Hematopoietic multipotent progenitor cell treated with erythropoietin and hydrocortisone succinate and interleukin-3 and kit ligand, for 17 days (in vitro differentiated cells): ENCODE measurements at regions not wholly inside any gene's neighbourhood (a gene's known extent, or its start where the extent isn't known, plus 50 kb on each side); places are given as distances from the start of the nearest gene placed in this dataset.

Source experiments
- DNase-seq: peaks from one replicate; pipeline ENCODE4 v3.0.0-alpha.2; 2015; ENCODE audit warnings: low spot score

GRCh38 chr6:92634561-92634960, 784.8 kb downstream of the EPHA7 start:
- no peak for DNase-seq

DNA sequence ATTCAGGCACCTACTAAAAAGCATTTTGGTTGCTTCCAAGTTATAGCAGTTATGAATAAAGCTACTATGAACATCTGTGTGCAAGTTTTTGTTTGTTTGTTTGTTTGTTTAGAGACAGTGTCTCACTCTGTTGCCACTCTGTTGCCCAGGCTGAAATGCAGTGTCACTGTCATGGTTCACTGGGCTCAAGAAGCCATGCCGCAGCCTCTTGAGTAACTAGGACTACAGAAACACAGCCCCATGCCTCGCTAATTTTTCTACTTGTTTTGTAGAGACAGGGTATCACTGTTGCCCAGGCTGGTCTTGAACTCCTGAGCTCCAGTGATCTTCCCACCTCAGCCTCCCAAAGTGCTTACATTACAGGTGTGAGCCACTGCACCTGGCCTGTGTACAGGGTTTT, 795.9 kb downstream of the EPHA7 start:
- DNase-seq: no peak

GRCh38 chr6:92617721-92618120, 801.6 kb downstream of the EPHA7 start:
- DNase-seq: no peak

DNA sequence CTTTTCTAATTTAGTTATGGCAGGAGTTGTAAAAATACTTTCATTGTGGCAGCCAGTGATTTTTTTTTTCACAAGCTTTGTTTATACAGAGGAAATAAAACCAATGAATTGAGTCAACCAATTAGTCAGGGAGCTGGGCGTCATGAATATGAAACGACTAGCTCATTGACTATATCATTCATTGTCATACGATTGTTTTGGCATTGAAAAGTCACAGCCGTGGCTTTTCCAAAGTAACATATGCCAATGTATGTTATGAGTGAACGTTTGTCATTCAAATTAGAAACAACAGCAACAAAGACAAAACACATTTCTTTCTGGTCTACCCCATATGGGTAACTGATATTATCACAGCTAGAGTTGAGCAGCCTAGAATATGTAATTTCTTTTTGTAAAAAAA, 810.6 kb downstream of the EPHA7 start:
- no peak for DNase-seq

- no peak for DNase-seq
These were observed 826.2 kb downstream of the EPHA7 start for GRCh38 chr6:92593201-92593600.

GRCh38 chr6:92589996-92590395, 829.4 kb downstream of the EPHA7 start:
- DNase-seq: no peak

DNA sequence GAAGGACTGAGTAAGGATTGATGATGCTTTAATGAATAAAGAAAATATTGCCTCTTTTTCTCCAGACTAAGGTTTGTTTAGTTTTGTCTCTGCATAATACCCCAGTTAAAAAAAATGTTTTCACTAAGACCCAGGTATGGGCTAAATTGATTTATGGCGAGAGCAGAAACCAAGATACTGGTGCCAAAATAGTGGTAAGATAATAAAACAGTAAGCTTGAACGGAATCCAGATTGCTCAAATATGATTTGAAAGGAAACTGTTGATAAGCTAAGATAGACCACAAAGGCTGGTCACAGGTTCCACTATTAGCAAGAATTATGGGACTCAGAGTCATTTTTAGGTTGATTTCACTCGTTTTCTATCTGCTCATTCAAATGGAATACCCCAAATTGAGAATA, 831.2 kb downstream of the EPHA7 start:
- no peak for DNase-seq

DNA sequence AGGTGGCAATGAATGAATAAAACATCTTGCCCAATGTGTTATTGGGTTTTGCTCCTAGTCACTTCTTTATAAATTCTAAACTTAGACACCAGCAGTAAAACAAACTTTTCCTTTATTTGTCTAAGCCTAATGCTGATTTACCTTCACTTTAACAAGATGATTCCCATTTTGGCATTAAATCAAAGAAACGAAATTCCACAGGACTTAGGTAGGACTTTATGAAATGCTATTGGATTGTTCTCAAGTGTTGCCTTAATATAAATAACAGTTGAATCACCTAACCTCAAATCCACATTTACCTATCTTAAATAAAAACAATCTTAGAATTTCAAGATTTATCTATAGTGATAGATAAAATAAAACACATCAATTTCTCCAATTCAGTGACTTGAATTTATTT, 831.8 kb downstream of the EPHA7 start:
- no peak for DNase-seq

GRCh38 chr6:92586236-92586977, 833.0 kb downstream of the EPHA7 start:
- DNase-seq: no peak

DNA sequence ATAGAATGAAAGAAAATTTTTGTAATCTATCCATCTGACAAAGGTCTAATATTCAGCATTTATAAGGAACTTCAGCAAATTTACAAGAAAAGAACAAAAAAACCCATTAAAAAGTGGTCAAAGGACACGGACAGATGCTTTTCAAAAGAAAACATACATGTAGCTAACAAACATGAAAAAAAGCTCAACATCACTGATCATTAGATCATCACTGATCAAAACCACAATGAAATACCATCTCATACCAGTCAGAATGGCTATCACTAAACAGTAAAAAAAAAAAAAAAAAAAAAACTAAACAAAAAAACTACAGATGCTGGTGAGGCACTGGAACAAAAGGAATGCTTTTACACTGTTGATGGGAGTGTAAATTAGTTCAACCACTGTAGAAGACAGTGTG, 837.1 kb downstream of the EPHA7 start:
- no peak for DNase-seq

GRCh38 chr6:92577077-92577719, 842.2 kb downstream of the EPHA7 start:
- DNase-seq: no peak

- DNase-seq: no peak
These were observed 850.8 kb downstream of the EPHA7 start for GRCh38 chr6:92568541-92568940.

GRCh38 chr6:92566632-92567031, 852.7 kb downstream of the EPHA7 start:
- DNase-seq: no peak

DNA sequence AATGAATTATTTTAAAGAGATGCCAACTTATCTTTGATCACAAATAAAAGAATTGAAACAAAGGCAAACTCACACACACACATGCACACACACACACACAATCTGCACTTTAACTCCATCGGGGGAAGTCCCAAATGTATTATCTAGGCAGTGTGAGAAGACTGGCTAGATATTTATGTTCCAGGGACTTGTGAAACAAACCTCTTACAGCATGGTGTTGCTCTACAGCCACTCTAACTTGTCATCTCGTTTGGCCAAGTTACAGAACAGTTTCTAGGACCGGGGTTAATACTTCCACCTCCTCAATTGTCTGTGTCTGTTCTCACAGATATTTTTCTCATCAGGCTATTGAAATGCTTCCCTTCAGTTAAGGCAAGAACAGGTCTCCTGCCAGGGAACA, 855.0 kb downstream of the EPHA7 start:
- DNase-seq: no peak

DNA sequence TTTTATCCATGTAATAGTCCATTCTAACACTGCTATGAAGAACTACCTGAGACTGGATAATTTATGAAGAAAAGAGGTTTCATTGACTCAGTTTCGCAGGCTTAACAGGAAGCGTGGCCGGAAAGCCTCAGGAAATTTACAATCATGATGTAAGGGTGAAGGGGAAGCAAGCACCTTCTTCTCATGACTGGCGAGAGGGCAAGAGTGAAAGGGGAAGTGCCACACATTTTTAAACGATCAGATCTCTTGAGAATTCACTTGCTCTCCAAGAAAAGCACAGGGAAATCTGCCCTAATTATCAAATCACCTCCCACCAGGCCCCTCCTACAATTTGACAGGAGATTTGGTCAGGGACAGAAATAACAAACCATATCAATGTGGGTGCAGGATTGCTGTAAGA, 859.7 kb downstream of the EPHA7 start:
- no peak for DNase-seq

- DNase-seq: no peak
These were observed 860.4 kb downstream of the EPHA7 start for GRCh38 chr6:92559003-92559402.

GRCh38 chr6:92550501-92550900, 868.9 kb downstream of the EPHA7 start:
- DNase-seq: no peak

DNA sequence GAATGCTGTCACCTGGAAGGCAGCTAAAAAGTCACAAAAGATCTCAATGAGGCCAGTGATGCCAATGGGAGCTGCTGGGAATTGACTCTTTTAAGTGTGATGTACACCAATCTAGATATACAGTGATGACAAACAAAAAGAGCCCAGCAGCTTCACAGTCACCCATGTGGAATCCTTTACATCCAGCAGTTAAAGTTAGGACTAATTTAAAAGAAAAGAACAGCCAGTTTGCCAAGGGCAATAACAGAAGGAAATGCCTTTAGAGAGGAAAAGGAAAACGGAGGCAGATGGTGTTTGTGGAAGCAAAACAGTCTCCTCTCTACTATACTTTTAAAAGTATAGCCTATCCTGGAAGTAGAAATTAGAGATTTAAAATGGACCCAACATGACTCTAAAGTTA, 873.5 kb downstream of the EPHA7 start:
- no peak for DNase-seq

DNA sequence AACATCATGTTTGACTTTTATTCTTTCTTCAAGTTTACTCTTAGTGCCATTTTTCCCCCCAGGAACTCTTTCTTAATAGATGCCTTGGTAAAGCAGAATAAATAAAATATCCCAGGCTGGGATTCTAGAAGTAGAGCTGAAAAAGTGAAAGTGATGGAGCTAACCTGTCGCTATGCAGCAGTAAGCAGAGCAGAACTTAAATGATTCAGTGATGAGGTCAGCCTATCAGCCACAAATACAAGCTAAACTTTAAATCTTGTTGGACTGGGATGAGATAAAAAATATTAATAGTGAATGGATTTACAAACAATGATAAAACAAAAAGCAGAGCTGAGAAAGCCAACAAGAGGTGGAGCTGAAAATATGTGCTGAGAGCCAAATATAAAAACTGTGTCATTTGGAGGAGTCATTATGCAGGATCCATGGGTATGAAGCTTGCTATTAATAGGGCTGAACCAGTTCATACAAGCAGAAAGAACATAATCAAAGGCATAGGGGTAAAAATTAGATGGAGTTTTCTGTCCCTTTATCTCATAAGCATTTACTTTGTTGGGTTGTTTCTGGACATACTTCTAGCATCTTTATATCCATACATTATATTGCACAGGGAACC, 877.8 kb downstream of the EPHA7 start:
- DNase-seq: no peak

DNA sequence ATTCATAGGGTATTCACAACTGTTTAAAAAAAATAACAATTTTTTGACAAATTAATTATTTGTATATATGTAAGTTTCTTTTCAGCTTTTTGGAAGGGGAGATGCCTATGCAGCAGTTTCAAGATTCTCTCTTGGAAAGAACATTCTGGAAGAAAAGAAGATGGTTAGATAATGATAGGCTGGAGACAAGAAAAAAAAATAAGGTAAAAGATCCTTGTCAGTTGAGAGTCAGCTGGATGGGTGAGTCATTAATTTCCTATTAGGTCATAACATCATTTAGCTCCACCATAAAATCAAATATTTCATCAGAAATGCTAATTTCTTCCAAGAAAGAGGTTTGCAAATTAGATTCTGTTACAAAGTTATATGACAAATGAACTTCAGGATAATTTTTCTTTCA, 880.4 kb downstream of the EPHA7 start:
- no peak for DNase-seq

GRCh38 chr6:92538275-92538674, 881.1 kb downstream of the EPHA7 start:
- no peak for DNase-seq

GRCh38 chr6:92534109-92534508, 885.2 kb downstream of the EPHA7 start:
- no peak for DNase-seq

DNA sequence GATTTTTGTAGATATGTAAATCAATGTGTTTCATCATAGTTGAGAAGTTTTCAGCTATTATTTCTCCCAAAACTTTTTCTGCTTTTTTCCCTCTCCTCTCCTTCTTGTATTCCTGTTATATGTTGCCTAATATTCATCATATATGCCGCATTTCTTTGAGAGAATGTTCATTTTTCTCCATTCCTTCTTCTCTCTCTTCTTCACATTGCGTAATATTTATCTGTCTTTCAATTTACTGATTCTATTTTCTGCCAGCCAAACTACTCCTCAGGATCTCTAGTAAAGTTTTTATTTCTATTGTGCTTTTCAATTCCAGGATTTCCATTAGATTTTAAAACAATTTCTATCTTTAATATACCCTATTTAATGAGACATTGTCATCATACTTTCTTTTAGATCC, 896.8 kb downstream of the EPHA7 start:
- DNase-seq: no peak

DNA sequence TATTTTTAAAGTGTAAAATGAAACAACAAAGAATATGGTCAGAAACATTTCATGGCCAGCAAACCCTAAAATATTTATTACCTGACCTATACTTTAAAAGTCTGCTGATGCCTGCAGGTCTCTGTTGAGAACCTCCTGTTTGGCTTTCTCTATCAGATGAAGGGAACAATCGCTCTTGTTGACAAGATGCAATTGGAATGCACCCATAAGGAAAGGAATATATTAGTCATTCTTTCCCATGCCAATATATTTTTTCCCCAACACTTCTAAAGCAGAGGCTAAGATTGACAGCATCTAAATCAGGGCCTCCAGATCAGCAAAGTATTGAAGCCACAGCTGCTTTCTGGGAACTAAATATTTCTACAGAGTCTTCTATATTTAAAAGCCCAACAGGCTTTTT, 897.8 kb downstream of the EPHA7 start:
- no peak for DNase-seq
